HG03025 (cell line): ENCODE measurements at regions not wholly inside any gene's neighbourhood (a gene's known extent, or its start where the extent isn't known, plus 50 kb on each side); places are given as distances from the start of the nearest gene placed in this dataset.

ENCODE experiments used
- ATAC-seq: cut with Tn5 transposase; IDR thresholded peaks from one replicate; pipeline ENCODE4 v1.9.1; 2021; ENCODE audit warnings: mild to moderate bottlenecking, moderate library complexity; ENCODE audit not compliant: unreplicated experiment, low FRiP score

DNA sequence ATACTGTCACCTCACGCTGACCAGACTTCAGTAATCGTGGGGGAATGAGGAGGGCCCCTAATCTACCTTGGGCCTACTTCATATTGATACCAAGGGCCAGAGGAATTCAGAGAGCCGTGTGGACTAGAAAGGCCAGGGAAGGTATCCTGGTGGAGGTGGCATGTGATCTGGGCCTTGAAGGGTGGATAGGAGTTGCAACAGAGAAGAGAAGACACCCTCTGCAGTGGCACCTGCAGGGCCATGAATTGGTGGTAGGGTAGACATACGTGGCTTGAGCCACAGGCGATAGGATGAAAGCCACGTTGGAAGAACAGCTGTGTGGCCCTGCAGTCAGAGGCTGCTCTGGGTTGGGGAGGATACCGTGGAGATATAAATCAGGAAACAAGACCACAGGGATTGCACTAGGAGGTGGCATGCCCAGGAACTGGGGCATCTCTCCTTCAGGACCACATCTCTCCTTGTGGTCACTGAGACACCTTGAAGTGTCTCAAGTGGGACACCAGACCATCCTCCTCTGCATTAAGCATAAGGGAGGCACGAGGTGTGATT, 141.4 kb downstream of the CYP26B1 start:
- no peak for ATAC-seq

- no peak for ATAC-seq
These were observed 142.7 kb downstream of the CYP26B1 start for GRCh38 chr2:72004976-72005375.

DNA sequence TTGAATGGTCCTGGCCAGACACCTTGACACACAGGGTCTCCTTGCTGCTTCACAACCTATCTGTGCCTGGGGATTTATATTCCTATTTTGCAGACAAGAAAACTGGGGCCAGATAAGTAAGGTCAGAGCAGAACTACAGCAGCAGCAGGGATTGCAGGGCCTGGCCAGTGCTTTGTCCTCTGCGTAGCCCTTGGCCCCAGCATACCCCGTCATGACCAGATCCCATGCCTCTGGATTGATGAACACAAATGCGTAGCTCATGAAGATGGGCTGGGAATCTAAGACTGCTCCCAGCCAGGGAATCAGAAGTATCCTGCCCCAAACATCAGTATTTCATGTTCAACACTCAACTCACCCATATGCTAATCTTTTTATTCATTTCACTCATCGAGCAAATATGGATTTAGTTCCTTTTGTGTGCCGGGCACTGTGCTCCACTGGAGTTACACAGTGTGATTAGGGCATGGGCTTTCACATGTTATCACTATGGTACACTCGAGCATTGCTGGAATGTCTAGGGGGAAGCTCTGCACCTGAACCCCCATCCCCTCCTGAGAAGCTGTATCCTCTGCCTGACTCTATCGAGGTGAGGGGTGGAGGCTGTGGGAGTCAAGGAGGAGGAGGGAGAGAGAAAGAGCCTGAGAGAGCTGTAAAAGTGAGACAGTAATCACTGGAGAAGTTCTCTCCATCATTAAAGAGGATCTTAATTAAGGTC, 143.3 kb downstream of the CYP26B1 start:
- no peak for ATAC-seq

DNA sequence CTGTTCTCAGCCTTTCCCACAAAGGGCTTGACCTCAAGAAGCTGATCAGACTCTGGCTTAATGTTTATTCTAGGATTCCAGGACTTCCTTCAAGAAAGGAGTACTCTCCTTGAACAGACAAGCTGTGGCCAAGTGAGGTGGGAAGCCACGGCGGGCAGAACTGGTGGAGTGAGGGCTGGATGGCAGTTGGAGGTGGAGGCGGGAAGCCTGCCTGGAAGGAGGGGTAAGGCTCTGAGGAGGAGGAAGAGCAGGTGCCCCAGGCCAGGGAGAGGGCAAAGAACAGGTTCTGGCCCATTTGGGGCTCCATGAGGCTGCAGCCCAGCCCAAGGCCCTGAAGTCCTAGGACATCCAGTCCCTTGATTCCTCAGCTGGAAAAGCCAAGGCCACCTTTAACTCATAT, 143.9 kb downstream of the CYP26B1 start:
- ATAC-seq, result no peak

DNA sequence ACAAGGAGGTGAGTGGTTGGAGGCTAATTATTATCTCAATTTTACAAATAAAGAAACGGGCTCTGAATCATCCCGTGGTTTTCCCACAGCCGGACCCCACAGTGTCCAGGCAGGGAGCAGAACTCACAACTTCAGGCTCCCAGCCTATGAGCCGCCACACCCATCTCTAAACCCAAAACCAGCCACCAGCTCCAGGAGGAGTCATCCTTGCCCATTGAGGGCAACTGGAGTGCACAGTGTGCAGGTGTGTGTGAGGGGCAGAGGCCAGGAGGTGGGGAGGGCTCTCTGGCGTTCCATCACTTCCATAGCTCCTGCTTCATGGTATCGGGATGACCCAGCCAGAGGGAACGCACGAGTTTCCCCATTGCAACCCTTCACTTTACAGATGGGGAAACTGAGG, 144.5 kb downstream of the CYP26B1 start:
- no peak for ATAC-seq

DNA sequence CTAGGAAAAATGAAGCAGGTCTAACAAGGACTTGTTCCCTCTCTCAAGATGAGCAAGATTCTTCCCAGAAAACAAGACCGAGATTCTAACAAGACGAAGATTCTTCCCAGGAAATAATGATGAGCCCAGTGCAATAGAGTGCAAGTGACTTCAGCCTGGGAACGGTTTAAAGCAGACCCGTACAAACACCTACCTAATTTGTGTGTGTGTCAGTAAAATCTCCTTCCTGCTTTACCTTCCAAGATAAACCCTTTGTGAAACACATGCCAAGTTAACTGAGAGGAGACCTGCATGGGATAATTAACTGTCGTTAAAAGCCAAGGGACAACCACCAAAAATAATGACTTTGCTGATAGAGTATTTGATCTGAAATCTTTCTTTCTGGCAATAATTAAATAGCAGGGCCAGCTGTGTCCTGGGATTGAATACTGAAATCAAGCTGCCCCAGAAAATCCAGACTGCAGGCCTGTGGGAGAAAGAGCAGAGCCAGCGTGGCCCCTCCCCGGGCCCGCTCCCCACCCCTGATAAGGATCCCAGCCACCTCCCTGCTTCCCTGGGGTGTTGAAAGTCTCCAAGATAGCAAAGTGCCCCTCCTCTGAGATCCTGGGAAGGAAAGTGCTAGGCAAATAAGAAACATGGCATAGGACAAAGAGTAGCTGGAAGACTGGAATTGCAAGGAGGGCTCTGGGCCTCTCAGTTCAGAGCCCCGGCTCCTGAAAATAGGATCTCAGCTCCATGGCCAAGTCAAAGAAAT, 145.5 kb downstream of the CYP26B1 start:
- ATAC-seq, result no peak

DNA sequence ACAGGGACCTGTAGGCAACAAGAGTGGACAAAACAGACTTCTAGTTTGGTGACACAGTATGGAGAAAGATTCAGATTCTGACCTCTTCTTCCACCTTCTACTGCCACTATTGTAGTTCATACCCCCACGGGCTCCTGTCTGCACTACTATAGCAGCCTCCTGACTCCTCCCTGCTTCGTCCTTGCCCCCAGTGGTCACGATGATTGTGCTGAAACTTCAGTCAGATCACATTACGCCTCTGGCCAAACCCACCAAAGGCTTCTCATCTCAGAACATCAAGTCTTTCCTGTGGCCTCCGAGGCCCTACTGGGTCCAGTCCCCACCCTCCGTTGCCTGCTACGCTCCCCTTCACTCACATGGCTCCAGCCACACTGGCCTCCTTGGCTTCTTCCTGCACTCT, 147.6 kb downstream of the CYP26B1 start:
- no peak for ATAC-seq

DNA sequence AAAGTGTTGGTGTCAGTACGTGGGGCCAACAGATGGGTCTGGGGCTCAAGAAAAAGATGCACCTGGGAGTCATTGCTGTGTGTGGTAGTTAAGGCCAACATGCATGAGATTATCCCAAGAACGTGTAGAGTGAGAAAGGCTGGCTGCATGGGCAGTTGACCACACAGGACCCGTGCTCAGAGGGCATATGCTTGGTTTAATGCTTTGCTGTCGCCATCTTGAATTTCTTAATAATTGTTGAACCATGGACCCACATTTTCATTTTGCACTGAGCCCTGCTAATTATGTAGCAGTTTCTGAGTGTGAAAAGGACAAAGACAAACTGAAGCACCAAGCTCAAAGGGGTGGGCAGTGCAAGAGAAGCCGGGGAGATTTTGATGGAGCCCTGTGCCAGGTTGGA, 148.1 kb downstream of the CYP26B1 start:
- ATAC-seq, result no peak

- no peak for ATAC-seq
These were observed 149.8 kb downstream of the CYP26B1 start for GRCh38 chr2:71997843-71998242.

GRCh38 chr2:71995067-71995665, 152.5 kb downstream of the CYP26B1 start:
- no peak for ATAC-seq

DNA sequence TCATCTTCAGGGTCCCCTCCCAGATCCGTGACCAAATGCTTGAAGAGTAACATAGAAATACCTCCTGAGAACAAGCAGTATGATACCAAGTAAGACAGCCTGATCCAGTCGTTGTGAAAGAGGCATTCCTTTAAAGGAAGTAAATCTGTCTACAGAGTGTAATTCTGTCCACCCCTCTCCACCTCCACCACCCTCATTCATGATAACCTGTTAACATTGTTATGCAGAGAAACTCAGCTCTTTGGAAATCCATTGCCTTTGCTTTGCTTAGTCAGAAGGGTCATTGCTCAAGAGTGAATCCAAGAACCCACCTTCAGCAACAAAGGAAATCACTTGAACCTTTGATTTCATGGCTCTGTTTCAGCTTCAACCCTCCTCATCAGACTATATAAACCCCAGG, 155.6 kb downstream of the CYP26B1 start:
- ATAC-seq, result no peak

DNA sequence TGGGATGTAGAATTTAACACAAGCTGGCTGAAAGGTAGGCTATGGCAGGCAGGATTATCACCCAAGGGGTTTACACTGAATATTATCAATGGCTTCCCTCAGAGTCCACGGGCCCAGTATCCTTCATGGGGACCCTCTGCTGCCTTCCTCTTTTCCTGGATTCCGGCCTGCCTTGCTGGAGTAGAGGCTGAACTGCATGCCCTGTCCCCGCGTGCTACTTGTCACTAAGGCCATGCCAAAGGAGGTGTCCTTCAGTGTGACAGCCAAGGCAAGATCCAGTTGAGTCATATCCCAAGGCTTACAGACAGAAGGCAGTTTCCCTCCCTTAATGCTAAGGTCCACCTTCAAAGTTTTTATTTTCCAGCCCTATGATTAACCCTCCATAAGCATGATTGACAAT, 156.3 kb downstream of the CYP26B1 start:
- ATAC-seq, result no peak

- ATAC-seq, result no peak
These were observed 156.8 kb downstream of the CYP26B1 start for GRCh38 chr2:71990826-71991225.

DNA sequence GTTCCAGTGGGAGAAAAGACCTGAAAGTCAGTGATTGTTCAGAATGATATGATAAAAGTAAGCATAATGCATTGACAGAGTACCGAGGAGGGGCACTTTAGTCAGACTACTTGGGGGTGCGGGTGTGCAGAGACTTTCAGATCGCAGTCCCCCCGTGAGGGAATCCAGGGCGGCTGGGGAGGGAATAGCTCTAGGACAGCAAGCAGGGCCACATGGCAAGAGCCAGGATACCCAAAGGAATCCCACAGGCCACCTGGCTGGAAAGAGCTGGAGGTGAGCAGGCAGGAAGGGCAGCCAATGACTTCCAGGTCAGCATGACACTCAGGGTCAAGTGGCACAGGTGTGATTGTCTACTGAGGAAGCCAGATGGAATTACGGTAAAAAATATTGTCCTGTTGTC, 157.5 kb downstream of the CYP26B1 start:
- no peak for ATAC-seq

GRCh38 chr2:71989671-71990070, 158.0 kb downstream of the CYP26B1 start:
- no peak for ATAC-seq

DNA sequence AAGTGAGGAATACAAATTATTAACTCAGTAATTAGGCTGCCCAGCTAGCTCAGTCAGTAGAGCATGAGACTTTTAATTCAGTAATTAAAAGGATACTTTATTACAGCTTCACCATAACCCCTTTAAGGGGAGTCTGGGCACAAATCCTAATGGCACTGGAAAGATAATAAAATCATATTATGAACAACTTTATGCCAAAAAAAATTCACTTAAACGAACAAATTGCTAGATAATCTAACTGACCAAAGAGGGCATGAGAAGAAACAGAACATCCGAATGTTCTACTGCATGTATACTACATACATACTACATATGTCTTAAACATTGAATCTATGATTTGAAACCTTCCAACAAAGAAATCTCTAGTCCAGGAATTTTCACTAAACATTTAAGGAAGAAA, 159.5 kb downstream of the CYP26B1 start:
- ATAC-seq, result no peak

DNA sequence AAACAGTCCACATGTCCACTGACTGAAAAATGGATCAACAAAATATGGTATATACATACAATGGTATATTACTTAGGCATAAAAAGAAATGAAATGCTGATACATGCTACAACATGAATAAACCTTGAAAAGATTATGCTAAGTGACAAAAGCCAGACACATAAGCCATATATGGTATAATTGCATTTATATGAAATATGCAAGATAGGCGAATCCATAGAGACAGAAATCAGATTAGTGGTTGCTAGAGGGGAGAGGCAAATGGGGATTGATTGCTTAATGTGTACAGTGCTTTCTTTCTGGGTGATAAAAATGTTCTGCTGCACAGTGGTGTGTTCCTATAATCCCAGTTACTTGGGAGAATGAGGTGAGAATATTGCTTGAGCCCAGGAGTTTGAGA, 171.0 kb downstream of the CYP26B1 start:
- ATAC-seq, result no peak

GRCh38 chr2:71974846-71975245, 172.8 kb downstream of the CYP26B1 start:
- ATAC-seq, result no peak

- ATAC-seq, result no peak
These were observed 176.2 kb downstream of the CYP26B1 start for GRCh38 chr2:71971493-71971892.

DNA sequence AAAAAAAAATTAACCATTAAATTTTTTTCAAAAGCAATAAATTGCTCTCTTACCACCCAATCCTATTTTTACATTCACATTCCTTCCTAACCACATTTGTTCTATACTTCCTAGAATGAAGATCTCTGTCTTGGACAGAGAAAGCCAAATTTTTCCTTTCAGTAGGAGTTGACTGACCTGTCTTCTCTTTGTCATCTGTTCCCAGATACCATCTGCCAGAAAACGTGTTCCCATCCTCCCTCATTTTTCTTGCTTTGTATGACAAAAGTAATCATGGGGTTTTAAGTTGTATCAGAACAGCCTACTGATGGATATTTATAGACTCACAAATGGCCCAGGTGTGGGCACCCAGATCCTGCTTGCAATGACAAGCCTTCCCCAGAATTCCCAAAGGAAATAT, 182.1 kb downstream of the CYP26B1 start:
- ATAC-seq, result no peak

GRCh38 chr2:71962911-71963694, 184.6 kb downstream of the CYP26B1 start:
- ATAC-seq, result no peak
